ENCODE measurements at regions not wholly inside any gene's neighbourhood (a gene's known extent, or its start where the extent isn't known, plus 50 kb on each side); places are given as distances from the start of the nearest gene placed in this dataset.

- DNase-seq: no peak
Measured at GRCh38 chr2:166634706-166635105, 140.7 kb upstream of the SCN7A start.

DNA sequence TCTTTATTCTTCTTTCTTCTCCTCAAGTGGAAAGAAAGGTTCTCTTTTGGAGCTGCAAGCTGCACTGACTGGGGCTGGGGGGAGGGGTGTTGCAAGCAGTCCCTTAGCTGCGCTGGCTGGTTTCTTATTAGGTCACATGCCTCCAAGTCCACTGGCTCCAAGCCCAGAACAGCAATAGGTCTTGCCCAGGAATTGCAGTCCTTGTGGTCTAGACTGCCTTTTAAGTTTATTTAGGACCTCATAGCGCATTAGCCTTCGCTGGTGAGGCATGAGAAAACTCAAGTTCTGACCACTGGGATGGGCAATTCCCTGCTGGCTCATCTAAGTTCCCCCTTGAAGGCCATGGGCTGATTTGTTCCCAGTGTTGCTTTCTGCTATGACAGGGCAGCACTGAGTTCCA, 138.6 kb upstream of the SCN7A start:
- DNase-seq: peak; percentile 30

- DNase-seq: peak; percentile 74
Measured at GRCh38 chr2:166628478-166629136, 134.6 kb upstream of the SCN7A start.

GRCh38 chr2:166627893-166628292, 133.8 kb upstream of the SCN7A start:
- peak; percentile 54 for DNase-seq

- DNase-seq: no peak
Measured at GRCh38 chr2:166625670-166626069, 131.6 kb upstream of the SCN7A start.

GRCh38 chr2:166614503-166614902, 120.5 kb upstream of the SCN7A start:
- DNase-seq: no peak

DNA sequence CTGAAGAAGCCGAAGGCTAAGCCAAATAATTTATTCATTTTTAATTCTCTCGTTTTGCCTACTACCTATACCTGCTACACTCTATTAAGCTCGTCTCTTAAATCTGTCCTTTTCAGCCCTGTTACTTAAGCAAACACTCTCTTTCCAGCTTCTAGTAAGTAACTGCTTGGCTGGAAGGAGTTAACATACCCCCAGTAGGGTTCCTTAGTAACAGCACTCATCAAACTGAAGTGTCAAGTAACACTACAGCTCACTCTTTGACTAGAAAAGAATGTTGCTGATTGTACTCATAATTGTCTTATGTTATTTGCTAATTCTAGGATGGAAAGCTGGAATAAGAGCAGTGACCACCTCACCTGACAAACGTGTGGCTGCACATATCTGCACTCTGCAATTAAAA, 120.0 kb upstream of the SCN7A start:
- no peak for DNase-seq

GRCh38 chr2:166613226-166613625, 119.2 kb upstream of the SCN7A start:
- DNase-seq: no peak

GRCh38 chr2:166612214-166612613, 118.2 kb upstream of the SCN7A start:
- DNase-seq: no peak

GRCh38 chr2:166610913-166611305, 116.9 kb upstream of the SCN7A start:
- no peak for DNase-seq

DNA sequence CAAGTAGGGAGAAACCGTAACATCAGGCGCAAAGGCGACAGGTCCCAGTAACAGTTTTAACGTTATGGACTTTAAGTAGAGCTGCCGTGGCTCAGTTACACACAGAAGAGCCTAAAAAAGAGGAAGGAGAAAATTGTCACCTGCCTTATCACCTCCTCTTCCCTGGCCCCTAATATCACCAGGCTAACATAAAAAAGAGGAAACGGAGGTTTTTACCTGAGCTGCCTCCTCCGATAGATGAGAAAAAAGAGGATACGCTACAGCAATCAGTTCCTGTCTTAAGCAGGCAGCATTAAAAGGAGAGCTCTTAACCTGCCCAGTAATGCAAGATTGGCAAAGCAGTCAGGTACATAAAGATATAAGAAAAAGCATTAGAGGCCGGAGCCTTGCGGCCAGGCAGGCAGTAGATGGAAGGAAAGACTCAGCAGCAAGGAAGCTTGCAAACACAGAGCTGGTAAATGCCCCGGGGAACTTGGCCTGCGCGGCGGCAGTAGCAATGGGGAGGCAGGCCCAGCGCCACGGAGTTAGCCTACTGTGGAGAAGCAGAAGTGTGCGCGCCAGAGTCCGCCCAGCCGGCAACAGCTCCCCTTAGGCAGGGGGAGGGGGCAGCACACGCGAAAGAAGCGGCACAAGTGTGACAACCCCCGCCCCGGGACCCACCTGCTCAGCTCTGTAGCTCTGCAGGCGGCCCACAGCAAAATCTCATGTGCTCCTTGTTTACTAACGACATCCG, 116.3 kb upstream of the SCN7A start:
- DNase-seq: no peak

DNA sequence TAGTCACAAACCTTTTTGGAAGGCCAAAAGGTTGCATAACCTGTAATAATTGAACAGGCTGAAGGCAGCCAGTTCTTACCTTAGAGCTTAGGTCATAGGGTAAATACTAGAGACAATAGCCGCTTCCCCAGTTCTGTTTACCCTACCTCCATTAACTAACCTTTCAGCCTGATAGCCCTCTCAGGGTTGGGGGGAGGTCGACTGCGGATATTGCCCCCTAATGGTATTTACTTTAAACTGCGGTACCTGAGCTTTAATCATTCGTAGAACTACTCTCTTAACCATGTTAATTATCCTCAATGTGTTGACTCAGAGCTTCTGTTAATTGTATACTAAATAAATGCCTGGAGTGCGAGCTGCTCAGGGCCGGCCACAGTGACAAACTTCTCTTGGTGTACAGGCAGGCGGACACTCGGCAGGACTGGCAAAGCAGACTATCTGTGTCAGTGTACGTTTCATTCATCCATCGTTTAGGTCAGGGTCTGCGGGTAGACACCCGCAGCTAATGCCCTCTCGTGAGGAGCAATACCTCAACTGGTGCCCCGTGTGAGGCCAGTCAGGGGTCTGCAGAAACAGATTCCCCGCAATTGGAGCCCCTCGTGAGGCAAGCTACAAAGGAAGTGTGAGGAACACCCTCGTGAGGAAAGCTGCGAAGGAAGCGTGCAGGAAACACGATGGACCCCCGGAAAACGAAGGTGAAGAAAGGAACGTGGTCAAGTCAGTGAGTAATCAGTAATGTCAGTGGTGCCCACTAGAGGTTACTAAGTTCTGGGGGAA, 115.3 kb upstream of the SCN7A start:
- no peak for DNase-seq

GRCh38 chr2:166607880-166608279, 113.8 kb upstream of the SCN7A start:
- no peak for DNase-seq

DNA sequence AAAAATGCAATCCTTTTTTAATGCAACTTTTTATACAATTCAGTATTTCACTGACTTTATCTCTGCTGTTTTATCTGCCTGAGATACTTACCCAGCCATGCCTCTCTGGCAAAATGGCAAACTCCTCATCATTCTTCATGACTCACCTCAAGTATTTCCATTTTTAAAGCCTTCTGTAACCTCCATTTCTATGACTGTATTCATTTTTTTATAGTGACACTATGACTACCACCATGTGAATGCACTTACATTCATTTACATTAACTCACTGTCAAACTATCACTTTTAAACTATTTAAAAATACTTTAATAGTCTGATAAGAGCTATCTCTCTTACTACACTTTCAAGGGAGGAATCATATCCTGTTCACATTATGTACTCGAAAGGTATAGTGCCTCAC, 99.4 kb upstream of the SCN7A start:
- no peak for DNase-seq

- no peak for DNase-seq
Measured at GRCh38 chr2:166592750-166593149, 98.7 kb upstream of the SCN7A start.

DNA sequence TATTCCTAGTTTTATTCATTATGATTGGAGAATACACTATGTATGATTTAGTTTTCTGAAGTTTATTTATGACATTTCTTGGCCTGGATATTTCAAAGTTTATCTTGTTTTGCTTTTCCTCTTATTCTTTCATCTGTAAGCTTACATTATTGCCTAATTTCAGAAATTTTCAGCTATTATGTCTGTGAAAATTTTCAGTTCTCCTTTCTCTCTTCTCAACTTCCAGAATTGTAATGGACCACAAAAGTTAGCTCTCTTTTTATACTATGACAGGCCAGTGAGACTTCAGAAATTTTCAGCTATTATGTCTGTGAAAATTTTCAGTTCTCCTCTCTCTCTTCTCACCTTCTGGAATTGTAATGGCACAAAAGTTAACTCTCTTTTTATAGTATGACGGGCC, 97.2 kb upstream of the SCN7A start:
- no peak for DNase-seq

- peak; percentile 77 for DNase-seq
Measured at GRCh38 chr2:166573391-166573790, 79.3 kb upstream of the SCN7A start.

GRCh38 chr2:166572937-166573336, 78.9 kb upstream of the SCN7A start:
- peak; percentile 39 for DNase-seq

DNA sequence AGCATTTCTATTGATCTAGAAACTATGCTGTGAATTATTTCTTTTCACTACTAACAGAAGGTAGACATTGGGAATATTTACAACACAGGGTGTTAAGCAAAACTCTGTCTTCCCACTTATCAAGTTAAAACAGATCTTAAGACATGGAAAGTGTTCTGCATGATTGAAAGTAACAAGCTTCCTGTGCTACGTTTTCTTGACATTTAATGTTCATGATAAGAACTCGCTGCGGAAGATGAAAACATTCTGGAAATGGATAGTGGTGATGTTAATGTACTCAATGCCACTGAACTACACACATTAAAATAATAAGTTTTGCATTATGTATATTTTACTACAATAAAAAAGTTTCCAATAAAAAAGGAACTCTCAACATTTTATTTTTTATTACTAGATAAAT, 74.4 kb upstream of the SCN7A start:
- peak; percentile 79 for DNase-seq

GRCh38 chr2:166565501-166565900, 71.5 kb upstream of the SCN7A start:
- DNase-seq: no peak

DNA sequence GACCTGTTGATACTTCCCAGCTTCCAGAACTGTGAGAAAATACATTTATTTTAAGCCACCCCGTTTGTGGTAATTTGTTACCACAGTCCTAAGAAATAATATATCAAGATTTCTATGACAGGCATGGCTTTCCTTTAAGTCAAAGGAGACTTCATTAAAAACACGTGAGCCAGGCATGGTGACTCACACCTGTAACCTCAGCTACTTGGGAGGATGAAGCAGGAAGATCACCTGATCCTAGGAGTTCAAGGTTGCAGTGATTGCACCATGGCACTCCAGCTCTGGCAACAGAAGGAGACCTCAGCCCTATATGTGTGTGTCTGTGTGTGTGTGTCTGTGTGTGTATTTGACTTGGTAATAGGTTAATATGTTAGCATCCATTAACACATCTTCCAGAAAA, 69.8 kb upstream of the SCN7A start:
- no peak for DNase-seq

- peak; percentile 29 for DNase-seq
Measured at GRCh38 chr2:166560022-166560421, 66.0 kb upstream of the SCN7A start.

DNA sequence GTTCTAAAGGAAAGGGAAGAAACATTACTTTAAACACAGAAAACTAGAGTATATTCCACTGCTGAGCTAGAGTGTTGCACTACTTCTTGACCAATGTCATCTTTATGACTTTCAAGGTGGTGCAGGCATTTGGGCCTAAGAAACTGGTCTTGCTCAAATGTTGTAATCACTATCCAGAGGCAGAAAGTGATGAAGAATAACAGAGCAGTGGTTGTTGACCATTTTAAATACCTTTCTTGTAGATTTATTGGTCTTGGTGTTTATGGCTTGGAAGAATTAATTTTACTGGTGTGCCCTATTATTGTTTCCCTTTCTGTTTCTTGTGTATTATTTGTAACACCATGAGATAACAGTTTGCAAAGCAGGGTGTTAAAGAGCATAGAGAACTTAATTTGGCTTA, 56.9 kb upstream of the SCN7A start:
- DNase-seq: no peak

GRCh38 chr2:166545473-166545872, 51.4 kb upstream of the SCN7A start:
- DNase-seq: no peak
